Mesenchymal stem cell (in vitro differentiated cells and primary cell): ENCODE measurements at regions not wholly inside any gene's neighbourhood (a gene's known extent, or its start where the extent isn't known, plus 50 kb on each side); places are given as distances from the start of the nearest gene placed in this dataset.
"Not testable (repeated sequence)": the region's sequence is repeated elsewhere in the genome, so short reads cannot be mapped to it uniquely, and the experiment has no call there.

Source experiments
- DNase-seq: peaks from one replicate; pipeline ENCODE4 v3.0.0-alpha.2; 2013
- H2AFZ ChIP-seq: one replicate; pipeline ENCODE4 v1.6.1; 2013; ENCODE audit warnings: low read depth, mild to moderate bottlenecking, control low read depth, inconsistent platforms, low read length, moderate library complexity
- H2AK5ac ChIP-seq: 2 replicates; pipeline ENCODE4 v1.6.1; 2013; ENCODE audit warnings: low read length, moderate library complexity, mild to moderate bottlenecking, inconsistent platforms; ENCODE audit not compliant: severe bottlenecking
- H2BK120ac ChIP-seq: one replicate; pipeline ENCODE4 v1.6.1; 2013; ENCODE audit warnings: low read depth, mild to moderate bottlenecking, inconsistent platforms, low read length, moderate library complexity
- H2BK12ac ChIP-seq, 2 experiments: one replicate each; pipeline ENCODE4 v1.6.1; 2013; ENCODE audit warnings: inconsistent platforms in 2 of 2, low read length in 2 of 2, mild to moderate bottlenecking in 2 of 2, moderate library complexity in 2 of 2, control low read depth in 1 of 2
- H2BK15ac ChIP-seq: one replicate; pipeline ENCODE4 v1.6.1; 2013; ENCODE audit warnings: mild to moderate bottlenecking, low read depth, inconsistent platforms; ENCODE audit not compliant: poor library complexity, severe bottlenecking
- H2BK5ac ChIP-seq: 2 replicates; pipeline ENCODE4 v1.6.1; 2013; ENCODE audit warnings: low read depth, mild to moderate bottlenecking, low read length, control low read depth, inconsistent platforms; ENCODE audit not compliant: poor library complexity, severe bottlenecking
- H3K14ac ChIP-seq, 2 experiments: one replicate each; pipeline ENCODE4 v1.6.1; 2013; ENCODE audit warnings: inconsistent platforms in 2 of 2, low read length in 2 of 2, control low read depth in 1 of 2, mild to moderate bottlenecking in 1 of 2, moderate library complexity in 1 of 2
- H3K18ac ChIP-seq, 2 experiments: one replicate each; pipeline ENCODE4 v1.6.1; 2013; ENCODE audit warnings: inconsistent platforms in 2 of 2, low read length in 2 of 2, control low read depth in 1 of 2, low read depth in 1 of 2, mild to moderate bottlenecking in 1 of 2
- H3K23ac ChIP-seq, 2 experiments: one replicate each; pipeline ENCODE4 v1.6.1; 2013; ENCODE audit warnings: inconsistent platforms in 2 of 2, low read length in 2 of 2, mild to moderate bottlenecking in 2 of 2, moderate library complexity in 2 of 2, control low read depth in 1 of 2
- H3K27ac ChIP-seq: 2 replicates; pipeline ENCODE4 v1.5.1; 2013; ENCODE audit warnings: mild to moderate bottlenecking, moderate library complexity, low read length, control low read depth, inconsistent platforms; ENCODE audit not compliant: poor library complexity, severe bottlenecking
- H3K27me3 ChIP-seq, 2 experiments: 2 replicates each; pipeline versions ENCODE4 v1.6.1 to v1.7.0; 2013; ENCODE audit warnings: low read length in 2 of 2, mild to moderate bottlenecking in 2 of 2, moderate library complexity in 2 of 2, control low read depth in 1 of 2, inconsistent platforms in 1 of 2; ENCODE audit not compliant: control insufficient read depth in 1 of 2, insufficient read depth in 1 of 2
- H3K36me3 ChIP-seq, 2 experiments: 2 replicates each; pipeline versions ENCODE4 v1.6.1 to v1.7.0; 2013; ENCODE audit warnings: low read length in 2 of 2, control low read depth in 1 of 2, inconsistent platforms in 1 of 2, low read depth in 1 of 2, mild to moderate bottlenecking in 1 of 2; ENCODE audit not compliant: insufficient read depth in 2 of 2, control insufficient read depth in 1 of 2
- H3K4ac ChIP-seq, 2 experiments: one replicate each; pipeline ENCODE4 v1.6.1; 2013; ENCODE audit warnings: inconsistent platforms in 2 of 2, low read length in 2 of 2, mild to moderate bottlenecking in 2 of 2, moderate library complexity in 2 of 2, control low read depth in 1 of 2, low read depth in 1 of 2
- H3K4me1 ChIP-seq: 2 replicates; pipeline ENCODE4 v1.6.1; 2013; ENCODE audit warnings: low read depth, low read length, control low read depth; ENCODE audit not compliant: control insufficient read depth, insufficient read depth
- H3K4me2 ChIP-seq: 2 replicates; pipeline ENCODE4 v1.6.1; 2013; ENCODE audit warnings: low read length, mild to moderate bottlenecking, inconsistent platforms; ENCODE audit not compliant: poor library complexity, severe bottlenecking
- H3K4me3 ChIP-seq, 2 experiments: 2 replicates each; pipeline versions ENCODE4 v1.5.1 to v1.7.0; 2013; ENCODE audit warnings: low read length in 2 of 2, mild to moderate bottlenecking in 2 of 2, control low read depth in 1 of 2, low read depth in 1 of 2; ENCODE audit not compliant: insufficient read depth in 1 of 2
- H3K79me1 ChIP-seq: replicated peaks from 2 replicates; pipeline ENCODE4 v1.6.1; 2013; ENCODE audit warnings: mild to moderate bottlenecking, control low read depth, low read length, inconsistent platforms; ENCODE audit not compliant: poor library complexity, severe bottlenecking
- H3K9ac ChIP-seq: 2 replicates; pipeline ENCODE4 v1.7.0; 2013; ENCODE audit warnings: mild to moderate bottlenecking, low read length, moderate library complexity
- H3K9me3 ChIP-seq: 2 replicates; pipeline ENCODE4 v1.7.0; 2013; ENCODE audit warnings: mild to moderate bottlenecking, low read length; ENCODE audit not compliant: control insufficient read depth
- H4K8ac ChIP-seq: one replicate; pipeline ENCODE4 v1.6.1; 2013; ENCODE audit warnings: inconsistent platforms, mild to moderate bottlenecking, low read length, moderate library complexity
- H4K91ac ChIP-seq: one replicate; pipeline ENCODE4 v1.6.1; 2013; ENCODE audit warnings: mild to moderate bottlenecking, low read length, inconsistent platforms
- WGBS: methylation state at CpG from one replicate; pipeline ENCODE4 v1.1.7; 2013; ENCODE audit warnings: mixed read lengths; 5-methylcytosine and 5-hydroxymethylcytosine counted together

DNA sequence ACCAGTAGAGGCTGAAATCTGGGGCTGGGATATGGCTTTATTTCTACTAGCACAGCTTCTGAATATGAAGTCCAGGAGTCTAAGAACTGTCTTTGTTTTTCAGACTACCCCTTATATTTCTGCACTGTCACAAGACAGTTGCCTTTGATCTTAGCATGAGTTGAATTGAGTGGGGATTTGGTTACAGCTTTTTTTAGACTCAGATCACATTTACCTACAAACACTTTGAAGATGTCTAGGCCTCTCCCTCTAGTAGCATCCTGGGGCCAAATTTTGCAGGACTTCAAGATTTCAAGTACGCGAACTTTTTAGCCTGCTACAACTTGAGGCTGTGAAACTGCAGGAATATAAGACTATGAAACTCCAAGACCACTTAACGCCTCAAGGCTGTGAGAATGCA lies 240.2 kb downstream of the NEBL start:
- H3K79me1 ChIP-seq: no peaks in the 10 kb centered on the region

DNA sequence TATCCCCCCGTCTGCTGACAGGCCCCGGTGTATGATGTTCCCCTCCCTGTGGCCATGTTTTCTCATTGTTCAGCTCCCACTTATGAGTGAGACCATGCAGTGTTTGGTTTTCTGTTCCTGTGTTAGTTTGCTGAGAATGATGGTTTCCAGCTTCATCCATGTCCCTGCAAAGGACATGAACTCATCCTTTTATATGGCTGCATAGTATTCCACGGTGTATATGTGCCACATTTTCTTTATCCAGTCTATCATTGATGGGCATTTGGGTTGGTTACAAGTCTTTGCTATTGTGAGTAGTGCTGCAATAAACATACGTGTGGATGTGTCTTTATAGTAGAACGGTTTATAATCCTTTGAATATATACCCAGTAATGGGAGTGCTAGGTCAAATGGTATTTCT lies 244.7 kb downstream of the NEBL start:
- H3K9me3 ChIP-seq, H2AK5ac ChIP-seq, H3K79me1 ChIP-seq, H3K14ac ChIP-seq, H3K4me2 ChIP-seq, H4K91ac ChIP-seq, H2AFZ ChIP-seq, H3K36me3 ChIP-seq, H2BK120ac ChIP-seq, H3K4me1 ChIP-seq, H2BK12ac ChIP-seq, DNase-seq, H2BK5ac ChIP-seq, H3K4ac ChIP-seq, H4K8ac ChIP-seq, H3K27me3 ChIP-seq, H3K4me3 ChIP-seq, H3K27ac ChIP-seq, H3K18ac ChIP-seq, H3K9ac ChIP-seq, H2BK15ac ChIP-seq, H3K23ac ChIP-seq: not testable (repeated sequence)
- 100% methylated on average over 2 of the region's 5 CpGs for WGBS

More for the DNA sequence above, 240.2 kb downstream of the NEBL start:
- no peak overlapping the region for H3K18ac ChIP-seq
- H2AK5ac ChIP-seq: no peak overlapping the region
- no peak overlapping the region for H4K8ac ChIP-seq
- H3K14ac ChIP-seq: no peak overlapping the region
- H3K4me2 ChIP-seq: no peak overlapping the region
- no peak overlapping the region for H4K91ac ChIP-seq
- H2BK15ac ChIP-seq: no peak overlapping the region
- H3K9ac ChIP-seq: no peak overlapping the region
- no peak overlapping the region for H3K27ac ChIP-seq
- no peak overlapping the region for H3K4me3 ChIP-seq
- no peak overlapping the region for H3K23ac ChIP-seq
- no peak overlapping the region for H2AFZ ChIP-seq
- WGBS: 95% methylated on average over 3 of the region's 3 CpGs
- H3K36me3 ChIP-seq: no peaks in the 10 kb centered on the region
- no peak overlapping the region for H3K4ac ChIP-seq
- no peak overlapping the region for H2BK120ac ChIP-seq
- no peak overlapping the region for H2BK12ac ChIP-seq
- no peaks in the 10 kb centered on the region for H3K4me1 ChIP-seq
- no peaks in the 10 kb centered on the region for H3K27me3 ChIP-seq
- no peak overlapping the region for H2BK5ac ChIP-seq
- peaks cover under 1% of the 10 kb centered on the region for H3K9me3 ChIP-seq
- no peak for DNase-seq

DNA sequence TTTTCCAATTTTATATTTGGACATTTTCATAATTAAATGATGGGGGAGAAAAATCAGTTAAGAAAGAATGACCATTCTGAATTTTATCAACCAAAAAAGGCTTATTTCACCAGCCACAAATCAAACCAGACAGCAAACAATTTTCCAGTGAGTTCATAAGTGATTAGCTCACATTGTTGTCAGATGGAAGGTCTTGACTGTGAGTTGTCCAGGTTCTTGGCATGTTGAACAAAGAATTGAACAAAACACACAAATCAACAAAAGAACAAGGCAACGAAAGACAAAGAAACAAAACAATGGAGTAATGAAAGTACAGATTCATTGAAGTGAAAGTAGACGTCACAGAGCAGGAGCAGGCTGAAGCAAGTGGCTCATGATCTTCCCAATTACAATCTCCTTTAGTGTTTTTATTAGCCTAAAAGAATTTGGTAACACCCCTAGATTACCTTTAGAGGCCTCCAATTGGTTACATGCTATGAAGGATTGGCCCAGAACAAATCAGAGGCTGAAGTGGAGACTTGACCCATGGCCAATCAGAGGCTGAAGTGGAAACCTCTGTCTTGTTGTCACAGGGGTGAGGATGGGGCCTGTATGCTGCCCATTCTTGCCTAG lies 248.7 kb downstream of the NEBL start:
- Histone ChIP-seq H3K4me2 (no peak overlapping the region), H3K9ac (no peak overlapping the region), H3K4me1 (no peaks in the 10 kb centered on the region), H4K8ac (no peak overlapping the region), H3K27ac (no peak overlapping the region), H2BK5ac (no peak overlapping the region), H3K27me3 (no peaks in the 10 kb centered on the region), H2BK120ac (no peak overlapping the region), H3K4me3 (no peak overlapping the region), H3K18ac (no peak overlapping the region), H4K91ac (no peak overlapping the region), H2BK12ac (no peak overlapping the region), H3K4ac (no peak overlapping the region), H3K23ac (no peak overlapping the region), H3K36me3 (no peaks in the 10 kb centered on the region), H2BK15ac (no peak overlapping the region), H3K79me1 (no peaks in the 10 kb centered on the region), H3K9me3 (no peaks in the 10 kb centered on the region), H3K14ac (no peak overlapping the region), H2AFZ (no peak overlapping the region), H2AK5ac (no peak overlapping the region)
- no peak for DNase-seq
- WGBS: no CpG with 5 or more reads among the region's 2 CpGs

DNA sequence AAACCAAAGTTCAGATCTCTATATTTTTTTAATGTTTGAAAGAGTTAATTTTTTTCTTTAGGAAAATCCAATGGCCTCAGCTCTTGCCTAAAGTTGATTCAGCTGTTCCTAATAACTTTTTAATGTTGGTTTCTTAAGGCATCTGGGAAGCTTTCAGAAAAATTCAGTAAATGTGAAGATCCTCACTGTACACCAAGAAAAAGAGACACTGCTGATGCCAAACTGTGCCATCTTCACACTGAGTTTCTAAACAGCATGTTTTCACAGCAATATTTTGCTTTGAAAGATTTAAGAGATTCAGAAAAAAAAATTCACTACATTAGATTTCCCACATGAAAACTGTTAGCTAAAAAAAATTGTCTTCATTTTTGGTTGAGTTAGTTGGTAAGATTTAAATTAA lies 249.4 kb downstream of the NEBL start:
- no peak overlapping the region for H3K4me2 ChIP-seq
- H4K91ac ChIP-seq: no peak overlapping the region
- no peak overlapping the region for H2BK120ac ChIP-seq
- DNase-seq: no peak
- no peak overlapping the region for H3K14ac ChIP-seq
- H2BK12ac ChIP-seq: no peak overlapping the region
- no peak overlapping the region for H3K4me3 ChIP-seq
- no peak overlapping the region for H3K23ac ChIP-seq
- H2AK5ac ChIP-seq: no peak overlapping the region
- H3K36me3 ChIP-seq: no peaks in the 10 kb centered on the region
- H3K27me3 ChIP-seq: no peaks in the 10 kb centered on the region
- H3K9ac ChIP-seq: no peak overlapping the region
- H3K79me1 ChIP-seq: no peaks in the 10 kb centered on the region
- H3K9me3 ChIP-seq: no peaks in the 10 kb centered on the region
- H3K4ac ChIP-seq: no peak overlapping the region
- H4K8ac ChIP-seq: no peak overlapping the region
- H2BK5ac ChIP-seq: no peak overlapping the region
- no peak overlapping the region for H2BK15ac ChIP-seq
- H3K27ac ChIP-seq: no peak overlapping the region
- H3K18ac ChIP-seq: no peak overlapping the region
- H2AFZ ChIP-seq: no peak overlapping the region
- no peaks in the 10 kb centered on the region for H3K4me1 ChIP-seq
